ENCODE measurements at regions not wholly inside any gene's neighbourhood (a gene's known extent, or its start where the extent isn't known, plus 50 kb on each side); places are given as distances from the start of the nearest gene placed in this dataset.

DNA sequence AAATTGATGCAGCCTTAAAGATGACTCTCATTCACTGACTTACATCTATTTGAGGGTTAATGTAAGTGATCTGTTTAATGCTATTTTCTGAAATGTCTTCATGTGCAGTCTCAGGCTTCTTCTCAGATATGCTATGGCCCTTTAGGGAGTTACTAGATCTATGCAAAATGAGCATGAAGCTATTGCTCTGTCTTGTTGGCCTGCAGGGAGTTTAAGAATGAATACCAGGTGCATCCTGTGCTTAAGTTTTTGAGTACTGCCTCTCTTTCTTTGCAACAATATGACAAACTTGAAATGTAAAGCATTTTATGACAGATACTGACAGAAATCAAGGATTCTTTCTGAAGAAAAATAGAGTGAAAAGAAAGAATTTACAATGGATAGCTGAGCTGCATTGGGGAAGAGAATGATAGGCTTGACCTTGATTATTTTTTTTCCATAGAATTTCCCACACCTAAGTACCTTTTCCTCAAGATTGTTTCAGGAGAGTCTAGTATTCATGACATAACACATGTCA is 1058.3 kb upstream of the TMEFF2 start:
- TF ChIP-seq, protein P1, sequence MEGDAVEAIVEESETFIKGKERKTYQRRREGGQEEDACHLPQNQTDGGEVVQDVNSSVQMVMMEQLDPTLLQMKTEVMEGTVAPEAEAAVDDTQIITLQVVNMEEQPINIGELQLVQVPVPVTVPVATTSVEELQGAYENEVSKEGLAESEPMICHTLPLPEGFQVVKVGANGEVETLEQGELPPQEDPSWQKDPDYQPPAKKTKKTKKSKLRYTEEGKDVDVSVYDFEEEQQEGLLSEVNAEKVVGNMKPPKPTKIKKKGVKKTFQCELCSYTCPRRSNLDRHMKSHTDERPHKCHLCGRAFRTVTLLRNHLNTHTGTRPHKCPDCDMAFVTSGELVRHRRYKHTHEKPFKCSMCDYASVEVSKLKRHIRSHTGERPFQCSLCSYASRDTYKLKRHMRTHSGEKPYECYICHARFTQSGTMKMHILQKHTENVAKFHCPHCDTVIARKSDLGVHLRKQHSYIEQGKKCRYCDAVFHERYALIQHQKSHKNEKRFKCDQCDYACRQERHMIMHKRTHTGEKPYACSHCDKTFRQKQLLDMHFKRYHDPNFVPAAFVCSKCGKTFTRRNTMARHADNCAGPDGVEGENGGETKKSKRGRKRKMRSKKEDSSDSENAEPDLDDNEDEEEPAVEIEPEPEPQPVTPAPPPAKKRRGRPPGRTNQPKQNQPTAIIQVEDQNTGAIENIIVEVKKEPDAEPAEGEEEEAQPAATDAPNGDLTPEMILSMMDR (IDR thresholded peaks at IDR 0.05 in 4 of 5, conservative IDR thresholded peaks at IDR 0.05 in 1 of 5): no peak
- no peak for TF ChIP-seq POLR2A (IDR thresholded peaks at IDR 0.05)
